ENCODE measurements at regions not wholly inside any gene's neighbourhood (a gene's known extent, or its start where the extent isn't known, plus 50 kb on each side); places are given as distances from the start of the nearest gene placed in this dataset.
"Not testable (repeated sequence)": the region's sequence is repeated elsewhere in the genome, so short reads cannot be mapped to it uniquely, and the experiment has no call there.

DNA sequence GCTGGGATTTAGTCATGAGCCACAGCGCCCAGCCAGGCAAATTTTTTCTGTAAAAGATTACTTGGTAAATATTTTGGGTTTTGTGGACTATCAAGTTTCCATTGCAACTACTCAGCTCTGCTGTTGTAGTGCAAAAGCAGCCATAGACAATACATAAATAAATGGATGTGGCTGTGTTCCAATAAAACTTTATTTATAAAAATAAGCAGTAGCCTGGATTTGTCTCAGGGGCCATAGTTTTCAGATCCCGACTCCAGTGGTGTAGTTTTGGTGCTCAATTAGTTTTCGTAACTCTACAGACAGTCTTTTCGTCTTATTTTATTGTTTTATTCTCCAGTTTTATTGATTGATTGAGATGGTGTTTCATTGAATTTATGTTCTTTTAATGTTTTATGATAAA lies 80.1 kb upstream of the IVNS1ABP start:
- TF ChIP-seq, protein P1, sequence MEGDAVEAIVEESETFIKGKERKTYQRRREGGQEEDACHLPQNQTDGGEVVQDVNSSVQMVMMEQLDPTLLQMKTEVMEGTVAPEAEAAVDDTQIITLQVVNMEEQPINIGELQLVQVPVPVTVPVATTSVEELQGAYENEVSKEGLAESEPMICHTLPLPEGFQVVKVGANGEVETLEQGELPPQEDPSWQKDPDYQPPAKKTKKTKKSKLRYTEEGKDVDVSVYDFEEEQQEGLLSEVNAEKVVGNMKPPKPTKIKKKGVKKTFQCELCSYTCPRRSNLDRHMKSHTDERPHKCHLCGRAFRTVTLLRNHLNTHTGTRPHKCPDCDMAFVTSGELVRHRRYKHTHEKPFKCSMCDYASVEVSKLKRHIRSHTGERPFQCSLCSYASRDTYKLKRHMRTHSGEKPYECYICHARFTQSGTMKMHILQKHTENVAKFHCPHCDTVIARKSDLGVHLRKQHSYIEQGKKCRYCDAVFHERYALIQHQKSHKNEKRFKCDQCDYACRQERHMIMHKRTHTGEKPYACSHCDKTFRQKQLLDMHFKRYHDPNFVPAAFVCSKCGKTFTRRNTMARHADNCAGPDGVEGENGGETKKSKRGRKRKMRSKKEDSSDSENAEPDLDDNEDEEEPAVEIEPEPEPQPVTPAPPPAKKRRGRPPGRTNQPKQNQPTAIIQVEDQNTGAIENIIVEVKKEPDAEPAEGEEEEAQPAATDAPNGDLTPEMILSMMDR (IDR thresholded peaks at IDR 0.05; ENCODE audit: insufficient read depth, low read depth, low read length), result no peak
- DNase-seq (ENCODE audit: low read depth), result no peak
- H3K4me3 ChIP-seq (ENCODE audit: low read depth, low read length), result no peak overlapping the region

DNA sequence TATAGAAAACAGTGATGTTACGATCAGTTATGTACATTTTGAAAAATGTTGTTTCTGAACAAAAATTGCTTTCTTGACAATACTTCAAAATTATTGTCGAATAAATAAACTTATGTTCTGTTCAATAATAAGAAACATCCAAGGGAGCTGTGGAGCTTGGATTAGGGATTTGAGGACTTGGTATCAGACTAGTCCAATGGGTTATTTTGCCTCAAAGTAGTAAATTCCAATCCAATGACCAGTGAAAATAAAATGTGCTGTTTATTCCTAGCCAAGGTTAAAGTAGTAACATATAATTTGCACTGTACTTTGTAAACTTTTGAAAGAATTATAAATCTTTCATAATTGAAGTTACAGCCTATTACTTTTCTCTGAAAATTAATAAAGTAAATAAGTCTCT lies 79.1 kb upstream of the IVNS1ABP start:
- no peak for DNase-seq (ENCODE audit: low read depth)
- TF ChIP-seq, protein P1 (IDR thresholded peaks at IDR 0.05; ENCODE audit: insufficient read depth, low read depth, low read length), result no peak

DNA sequence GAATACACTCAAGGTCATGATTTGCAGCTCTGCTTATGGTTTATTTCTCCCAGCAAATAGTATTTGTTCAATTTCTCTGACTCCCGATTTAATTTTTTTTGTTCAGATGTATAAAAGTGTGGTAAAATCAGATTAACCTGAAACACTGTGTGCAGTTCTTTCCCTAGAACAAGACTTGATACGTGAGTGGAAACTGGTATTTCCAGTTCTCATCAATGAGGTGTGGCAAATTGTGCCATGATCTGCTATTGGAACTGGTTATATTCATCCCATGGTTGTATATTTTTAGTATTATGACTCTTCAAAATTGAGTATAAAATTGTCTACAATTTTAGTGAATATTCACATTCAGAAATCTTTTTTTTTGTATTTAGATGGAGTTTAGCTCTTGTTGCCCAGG lies 76.8 kb upstream of the IVNS1ABP start:
- no peak overlapping the region for H3K4me3 ChIP-seq (ENCODE audit: low read depth, low read length)
- DNase-seq (ENCODE audit: low read depth), result no peak
- TF ChIP-seq, protein P1 (IDR thresholded peaks at IDR 0.05; ENCODE audit: insufficient read depth, low read depth, low read length), result no peak

More for the DNA sequence above, 79.1 kb upstream of the IVNS1ABP start:
- no peak overlapping the region for H3K4me3 ChIP-seq (ENCODE audit: low read depth, low read length)

DNA sequence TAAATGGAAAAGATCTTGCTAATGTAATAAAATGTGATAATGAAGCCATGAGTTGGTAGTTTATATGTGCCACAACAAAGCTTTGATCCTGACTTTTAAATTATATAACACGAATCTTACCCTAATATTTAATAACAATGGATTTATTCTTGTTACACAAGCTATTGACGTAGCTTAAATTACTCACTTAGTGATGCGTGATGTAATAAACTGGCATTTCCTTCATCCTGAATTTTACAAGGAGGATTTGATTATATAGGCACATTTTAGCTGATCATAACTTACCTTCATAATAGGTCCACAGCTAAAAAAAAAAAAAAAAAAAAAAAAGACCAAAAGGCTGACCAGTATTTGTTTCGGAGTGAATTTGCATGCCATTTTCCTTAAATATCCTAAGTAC lies 76.2 kb upstream of the IVNS1ABP start:
- TF ChIP-seq, protein P1 (IDR thresholded peaks at IDR 0.05; ENCODE audit: insufficient read depth, low read depth, low read length), result no peak
- DNase-seq (ENCODE audit: low read depth), result no peak
- H3K4me3 ChIP-seq (ENCODE audit: low read depth, low read length), result no peak overlapping the region

DNA sequence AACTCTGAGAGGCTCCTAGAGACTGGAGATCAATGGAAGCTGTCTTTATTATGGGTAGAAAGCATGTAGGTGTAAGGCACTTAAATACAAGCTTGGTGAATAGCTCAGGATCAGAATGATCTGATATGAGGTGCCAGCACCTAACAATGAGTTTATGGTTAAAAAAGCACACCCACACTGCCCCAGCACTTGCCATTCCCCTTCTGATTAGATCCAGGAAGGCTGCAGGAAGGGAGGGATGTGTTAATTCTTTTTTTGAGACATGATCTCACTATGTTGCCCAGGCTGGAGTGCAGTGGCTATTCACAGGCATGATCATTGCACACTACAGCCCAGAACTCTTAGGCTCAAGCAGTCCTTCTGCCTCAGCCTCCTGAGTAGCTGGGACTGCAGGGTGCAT lies 71.8 kb upstream of the IVNS1ABP start:
- TF ChIP-seq, protein P1 (IDR thresholded peaks at IDR 0.05; ENCODE audit: insufficient read depth, low read depth, low read length), result no peak
- DNase-seq (ENCODE audit: low read depth), result no peak
- no peak overlapping the region for H3K4me3 ChIP-seq (ENCODE audit: low read depth, low read length)

DNA sequence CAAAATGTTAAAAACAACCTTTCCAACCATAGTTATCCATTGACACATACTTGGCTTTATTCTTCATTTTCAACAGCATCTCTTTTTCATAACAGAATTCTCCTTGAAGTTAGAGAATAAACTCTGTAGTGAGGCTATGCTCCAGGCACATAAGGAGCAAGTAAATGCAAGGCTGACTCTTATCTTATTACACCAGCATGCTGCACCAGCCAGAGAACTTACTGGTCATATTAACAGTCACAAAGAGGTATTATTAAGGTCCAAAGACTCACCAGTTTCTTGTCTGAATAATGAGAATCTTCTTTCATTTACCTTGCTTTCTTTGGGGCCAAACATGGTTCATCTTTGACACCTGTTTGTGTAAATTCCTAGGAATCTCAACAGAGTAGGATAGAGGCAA lies 71.3 kb upstream of the IVNS1ABP start:
- DNase-seq (ENCODE audit: low read depth), result no peak
- TF ChIP-seq, protein P1 (IDR thresholded peaks at IDR 0.05; ENCODE audit: insufficient read depth, low read depth, low read length), result no peak
- H3K4me3 ChIP-seq (ENCODE audit: low read depth, low read length), result no peak overlapping the region

DNA sequence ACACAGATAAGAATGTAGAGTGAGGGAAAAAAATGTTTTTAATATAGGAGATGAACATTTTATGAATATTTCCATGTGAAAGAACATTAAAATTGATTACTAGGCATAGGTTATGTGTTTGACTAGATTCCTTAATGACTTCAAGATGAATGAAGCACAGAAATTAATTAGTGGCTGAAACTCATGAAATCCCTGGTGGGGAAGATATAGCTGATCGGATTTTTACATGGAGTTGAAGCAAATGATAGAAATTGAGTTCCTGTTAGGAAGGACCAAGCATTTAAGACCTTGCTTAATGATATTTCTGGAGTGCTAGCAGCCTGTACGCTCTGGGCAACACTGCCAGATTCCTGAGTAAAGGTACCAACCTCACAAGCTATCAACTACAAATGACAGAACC lies 68.9 kb upstream of the IVNS1ABP start:
- TF ChIP-seq, protein P1 (IDR thresholded peaks at IDR 0.05; ENCODE audit: insufficient read depth, low read depth, low read length), result no peak
- DNase-seq (ENCODE audit: low read depth), result no peak

DNA sequence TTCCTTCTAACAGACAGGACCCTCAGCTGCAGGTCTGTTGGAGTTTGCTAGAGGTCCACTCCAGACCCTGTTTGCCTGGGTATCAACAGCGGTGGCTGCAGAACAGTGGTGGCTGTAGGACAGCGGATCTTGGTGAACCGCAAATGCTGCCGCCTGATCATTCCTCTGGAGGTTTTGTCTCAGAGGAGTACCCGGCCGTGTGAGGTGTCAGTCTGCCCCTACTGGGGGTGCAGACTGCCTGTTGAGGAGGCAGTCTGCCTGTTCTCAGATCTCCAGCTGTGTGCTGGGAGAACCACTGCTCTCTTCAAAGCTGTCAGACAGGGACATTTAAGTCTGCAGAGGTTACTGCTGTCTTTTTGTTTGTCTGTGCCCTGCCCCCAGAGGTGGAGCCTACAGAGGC lies 66.8 kb upstream of the IVNS1ABP start:
- H3K4me3 ChIP-seq (ENCODE audit: low read depth, low read length); DNase-seq (ENCODE audit: low read depth): not testable (repeated sequence)

More for the DNA sequence above, 68.9 kb upstream of the IVNS1ABP start:
- no peak overlapping the region for H3K4me3 ChIP-seq (ENCODE audit: low read depth, low read length)
